Endothelial cell of umbilical vein (primary cell): ENCODE measurements at regions not wholly inside any gene's neighbourhood (a gene's known extent, or its start where the extent isn't known, plus 50 kb on each side); places are given as distances from the start of the nearest gene placed in this dataset.

Source experiments
- BruUV-seq: library from RNA; stranded (reverse); fragments of 400-500 nt; replicated peaks from 2 replicates; lab custom pipeline; 2021; lab: Mats Ljungman, UMichigan
- CTCF ChIA-PET: fragments of 300-600, 350-600 bp; sonication (Branson Sonifier 250); formaldehyde crosslinking; loops from one replicate; lab custom pipeline; 2021; ENCODE audit warnings: antibody characterized with exemption, inconsistent platforms; lab: Charles Lee
- POLR2A ChIA-PET: fragments of 300-600, 350-600 bp; sonication (Branson Sonifier 250); formaldehyde crosslinking; loops from one replicate; lab custom pipeline; 2021; ENCODE audit warnings: antibody characterized with exemption, inconsistent platforms; lab: Charles Lee
- DNase-seq: peaks from one replicate; pipeline ENCODE4 v3.0.0-alpha.2; 2011; ENCODE audit warnings: low read depth, low spot score
- FAIRE-seq: peaks from 2 replicates; lab custom pipeline; 2011; peaks lifted over from hg19 to GRCh38; lab: Jason Lieb, UNC
- H2AFZ ChIP-seq: 2 replicates; pipeline ENCODE4 v1.6.0; 2012; ENCODE audit warnings: low read depth, low read length, control low read depth, inconsistent platforms
- H3K27ac ChIP-seq: 2 replicates; pipeline ENCODE4 v1.5.1; 2011; ENCODE audit warnings: low read depth, mild to moderate bottlenecking, control low read depth, low read length, moderate library complexity; ENCODE audit not compliant: insufficient read depth
- H3K27me3 ChIP-seq, 2 experiments: 2 replicates each; pipeline versions ENCODE4 v1.6.0 to v1.6.1; 2011; ENCODE audit warnings: low read length in 2 of 2, mixed read lengths in 1 of 2; ENCODE audit not compliant: control insufficient read depth in 2 of 2, insufficient read depth in 2 of 2
- H3K36me3 ChIP-seq, 2 experiments: 2 replicates in 1 of 2; 3 replicates in 1 of 2; pipeline ENCODE4 v1.5.1; 2011; ENCODE audit warnings: low read length in 2 of 2, mild to moderate bottlenecking in 1 of 2, moderate library complexity in 1 of 2; ENCODE audit not compliant: control insufficient read depth in 2 of 2, insufficient read depth in 2 of 2; ENCODE audit errors: extremely low read depth in 1 of 2
- H3K4me1 ChIP-seq: 3 replicates; pipeline ENCODE4 v1.5.1; 2011; ENCODE audit warnings: mild to moderate bottlenecking, low read length; ENCODE audit not compliant: control insufficient read depth, insufficient read depth; ENCODE audit errors: extremely low read depth
- H3K4me2 ChIP-seq: 2 replicates; pipeline ENCODE4 v1.6.1; 2011; ENCODE audit warnings: low read length, control low read depth, mixed read lengths; ENCODE audit not compliant: insufficient read depth
- H3K4me3 ChIP-seq, 3 experiments: fragments of 200-600 bp in 1 of 3; sonication (generic), shearing (Covaris generic) in 1 of 3; replicated peaks in 1 of 3; 2 replicates each; pipeline ENCODE4 v1.5.1; 2011 to 2016; ENCODE audit warnings: control low read depth in 3 of 3, low read length in 3 of 3, mild to moderate bottlenecking in 2 of 3, inconsistent platforms in 1 of 3, low read depth in 1 of 3, moderate library complexity in 1 of 3; ENCODE audit not compliant: insufficient read depth in 1 of 3
- H3K79me2 ChIP-seq: 2 replicates; pipeline ENCODE4 v1.6.0; 2012; ENCODE audit warnings: low read length, inconsistent platforms; ENCODE audit not compliant: control insufficient read depth, insufficient read depth
- H3K9ac ChIP-seq: replicated peaks from 2 replicates; pipeline ENCODE3; 2011; ENCODE audit warnings: low read length, control low read depth; ENCODE audit not compliant: insufficient read depth; ENCODE audit errors: extremely low read depth
- H3K9me1 ChIP-seq: replicated peaks from 3 replicates; pipeline ENCODE4 v1.6.0; 2011; ENCODE audit warnings: mild to moderate bottlenecking, low read length; ENCODE audit not compliant: control insufficient read depth, insufficient read depth; ENCODE audit errors: extremely low read depth
- H3K9me3 ChIP-seq: replicated peaks from 2 replicates; pipeline ENCODE4 v1.5.1; 2012; ENCODE audit warnings: low read length, inconsistent platforms; ENCODE audit not compliant: control insufficient read depth, insufficient read depth
- H4K20me1 ChIP-seq: replicated peaks from 2 replicates; pipeline ENCODE3; 2011; ENCODE audit warnings: mild to moderate bottlenecking, low read length; ENCODE audit not compliant: control insufficient read depth, insufficient read depth; ENCODE audit errors: extremely low read depth
- CTCF ChIP-seq, 2 donors: IDR thresholded peaks; 1 replicate in 1 of 2; 2 replicates in 1 of 2; pipeline ENCODE4 v1.5.1; 2011; ENCODE audit warnings: low read length in 2 of 2, mild to moderate bottlenecking in 2 of 2, moderate library complexity in 2 of 2, control low read depth in 1 of 2, inconsistent platforms in 1 of 2, low read depth in 1 of 2; ENCODE audit not compliant: insufficient read depth in 1 of 2; ENCODE audit errors: extremely low read depth in 1 of 2
- EZH2 ChIP-seq: IDR thresholded peaks from 2 replicates; pipeline ENCODE4 v1.6.1; 2012; ENCODE audit warnings: borderline replicate concordance, low read depth, mild to moderate bottlenecking, moderate library complexity, low read length, inconsistent platforms; ENCODE audit not compliant: severe bottlenecking
- FOS ChIP-seq: IDR thresholded peaks from 2 replicates; pipeline ENCODE4 v1.6.1; 2011; ENCODE audit warnings: mild to moderate bottlenecking, low read length, moderate library complexity, borderline replicate concordance; ENCODE audit not compliant: insufficient read depth
- GATA2 ChIP-seq: IDR thresholded peaks from 2 replicates; pipeline ENCODE4 v1.7.0; 2011; ENCODE audit warnings: low read depth, mild to moderate bottlenecking, moderate library complexity, mixed read lengths, low read length; ENCODE audit not compliant: insufficient read length, insufficient read depth
- JUN ChIP-seq: IDR thresholded peaks from 2 replicates; pipeline ENCODE4 v1.6.1; 2011; ENCODE audit warnings: borderline replicate concordance, low read depth; ENCODE audit not compliant: insufficient read length, insufficient read depth
- MAX ChIP-seq: IDR thresholded peaks from 2 replicates; pipeline ENCODE4 v1.6.1; 2011; ENCODE audit not compliant: insufficient read depth, insufficient read length
- MYC ChIP-seq: IDR thresholded peaks from one replicate; pipeline ENCODE4 v1.6.1; 2011; ENCODE audit warnings: mild to moderate bottlenecking, low read depth, low read length
- POLR2A ChIP-seq: IDR thresholded peaks from 2 replicates; pipeline ENCODE4 v1.6.1; 2012; ENCODE audit warnings: low read depth, mild to moderate bottlenecking, control low read depth, low read length
- POLR2AphosphoS5 ChIP-seq: IDR thresholded peaks from 2 replicates; pipeline ENCODE4 v1.6.1; 2012; ENCODE audit warnings: low read depth, mild to moderate bottlenecking, control low read depth, low read length, moderate library complexity; ENCODE audit not compliant: insufficient read depth
- dilution Hi-C: fragments of 300-500 bp; cut with MboI; formaldehyde crosslinking; loops from one replicate; pipeline ENCODE4 v1.15.0; 2019; ENCODE audit warnings: low sequenced_read_pairs; ENCODE audit not compliant: extremely low pct_ligation_motif_present
- intact Hi-C: fragments of 100-400 bp; cut with micrococcal nuclease; formaldehyde crosslinking; loops from one replicate; pipeline ENCODE4 v1.10.0; 2022

GRCh38 chr7:41586931-41587640 lies 115.8 kb downstream of the INHBA start:
- no TSS peak for BruUV-seq
- DNase-seq (no peak), FAIRE-seq (no peak)
- Histone ChIP-seq H3K4me1 (peaks cover 2% of the 10 kb centered on the region), H3K9me1 (no peaks in the 10 kb centered on the region), H3K27me3 (no peaks in the 10 kb centered on the region), H3K4me3 (no peak overlapping the region), H3K27ac (no peak overlapping the region), H3K36me3 (no peaks in the 10 kb centered on the region), H3K9me3 (no peaks in the 10 kb centered on the region), H3K79me2 (no peaks in the 10 kb centered on the region), H3K4me2 (no peak overlapping the region), H4K20me1 (no peaks in the 10 kb centered on the region), H2AFZ (no peak overlapping the region), H3K9ac (no peak overlapping the region)
- POLR2A ChIA-PET: no interaction called here
- TF ChIP-seq GATA2 (no peak), POLR2AphosphoS5 (no peak), FOS (no peak), MAX (no peak), CTCF (IDR thresholded peaks at IDR 0.05; ENCODE audit: extremely low read depth in 1 of 2, insufficient read depth in 1 of 2, low read depth in 1 of 2, low read length in 2 of 2) (no peak), MYC (no peak), EZH2 (no peak), JUN (no peak), POLR2A (no peak)
- CTCF ChIA-PET: no interaction called here
- intact Hi-C loops: no loop called here
- dilution Hi-C loops: no loop called here
